CD4-positive, alpha-beta T cell treated with Interferon alpha-2 for 1 hour (primary cell): ENCODE measurements at regions not wholly inside any gene's neighbourhood (a gene's known extent, or its start where the extent isn't known, plus 50 kb on each side); places are given as distances from the start of the nearest gene placed in this dataset.

Source experiments
- DNase-seq, 2 donors: peaks; one replicate each; pipeline ENCODE4 v3.0.0-alpha.2; 2020 to 2022

DNA sequence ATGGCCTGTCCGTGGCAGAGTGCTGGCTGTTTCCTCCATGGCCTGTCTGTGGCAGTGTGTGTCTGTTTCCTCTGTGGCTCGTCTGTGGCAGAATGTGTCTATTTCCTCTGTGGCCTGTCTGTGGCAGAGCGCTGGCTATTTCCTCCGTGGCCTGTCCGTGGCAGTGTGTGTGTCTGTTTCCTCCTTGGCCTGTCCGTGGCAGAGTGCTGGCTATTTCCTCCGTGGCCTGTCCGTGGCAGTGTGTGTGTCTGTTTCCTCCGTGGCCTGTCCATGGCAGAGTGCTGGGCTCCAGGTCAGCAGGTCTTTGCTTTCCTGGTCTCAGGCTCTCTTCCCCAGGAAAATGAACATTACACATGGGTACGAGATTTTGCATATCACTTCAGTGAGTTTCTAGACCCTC lies 138.4 kb upstream of the IPO9 start:
- DNase-seq = no peak

DNA sequence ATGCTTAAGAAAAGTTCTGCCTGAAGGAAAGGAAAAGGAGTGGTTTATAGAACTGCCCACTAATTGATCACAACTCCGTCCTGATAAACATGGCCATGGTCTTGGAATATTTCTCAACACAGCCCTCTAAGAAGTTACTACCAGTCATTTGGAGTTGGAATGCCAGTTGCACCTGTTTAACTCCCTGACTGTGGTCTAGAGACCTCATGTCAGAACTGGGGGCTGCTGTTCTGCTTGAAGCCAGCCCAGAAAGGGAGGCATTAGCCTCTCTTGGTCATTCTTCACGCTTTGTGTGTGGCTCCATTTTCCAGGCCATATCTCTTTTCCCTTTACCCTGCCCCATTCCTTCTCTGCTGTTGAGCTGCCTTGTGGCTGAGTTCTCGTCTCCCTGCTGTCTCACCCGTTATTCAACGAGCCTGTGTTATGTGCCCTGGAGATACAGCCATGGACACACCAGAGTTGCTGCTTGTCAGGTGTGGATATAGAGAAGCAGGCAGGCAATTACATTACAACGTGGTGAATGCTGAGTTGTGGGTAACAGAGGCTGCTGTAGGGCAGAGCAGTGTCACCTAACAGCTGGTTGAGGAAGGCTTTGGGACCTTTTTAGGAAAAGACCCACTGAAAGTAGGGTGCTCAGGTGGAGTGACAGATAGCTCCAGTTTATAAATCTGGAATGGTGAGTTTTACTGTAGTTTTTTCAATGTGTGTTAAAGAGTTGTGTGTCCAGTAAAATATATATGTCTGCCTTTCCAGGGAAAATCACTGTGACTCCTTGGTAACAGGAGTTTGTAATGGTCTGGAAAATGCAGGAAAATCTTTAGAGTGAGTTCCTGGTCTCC lies 137.0 kb upstream of the IPO9 start:
- DNase-seq = no peak

GRCh38 chr1:201692555-201693394 lies 136.2 kb upstream of the IPO9 start:
- DNase-seq = no peak

DNA sequence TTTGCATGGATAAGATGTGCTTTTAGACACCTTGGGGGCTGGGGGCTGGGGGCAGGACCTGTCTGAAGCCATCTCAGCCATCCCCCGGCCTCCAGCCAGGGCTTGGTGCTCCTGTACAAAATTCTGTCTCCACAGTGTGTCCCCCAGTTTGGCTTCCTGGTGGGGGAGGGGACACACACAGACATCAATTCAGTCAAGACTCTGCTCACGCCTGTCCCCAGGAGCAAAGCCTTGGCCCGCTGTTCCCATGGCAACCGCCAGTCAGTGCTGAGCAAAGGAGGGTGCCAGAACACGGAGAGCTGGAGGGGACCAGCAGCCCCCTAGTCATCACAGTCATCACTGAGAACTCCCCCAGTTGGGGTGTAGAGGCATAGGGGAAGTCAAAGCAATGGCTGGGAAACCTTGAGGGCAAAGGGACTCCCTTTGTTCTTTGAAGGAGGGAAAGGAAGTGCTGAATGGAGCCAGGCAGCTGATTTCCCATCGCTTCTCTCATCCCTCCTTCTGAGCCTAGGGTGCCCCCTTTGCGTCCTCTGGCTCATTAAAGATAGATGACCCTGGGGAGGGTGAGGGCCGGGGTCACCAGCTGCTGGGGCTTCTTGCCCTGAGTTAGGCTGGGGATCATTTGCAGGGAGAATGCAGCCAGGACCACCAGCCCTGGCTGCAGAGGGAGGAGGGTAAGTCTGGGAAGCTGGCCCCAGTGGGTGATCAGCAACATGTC lies 134.9 kb upstream of the IPO9 start:
- no peak for DNase-seq

DNA sequence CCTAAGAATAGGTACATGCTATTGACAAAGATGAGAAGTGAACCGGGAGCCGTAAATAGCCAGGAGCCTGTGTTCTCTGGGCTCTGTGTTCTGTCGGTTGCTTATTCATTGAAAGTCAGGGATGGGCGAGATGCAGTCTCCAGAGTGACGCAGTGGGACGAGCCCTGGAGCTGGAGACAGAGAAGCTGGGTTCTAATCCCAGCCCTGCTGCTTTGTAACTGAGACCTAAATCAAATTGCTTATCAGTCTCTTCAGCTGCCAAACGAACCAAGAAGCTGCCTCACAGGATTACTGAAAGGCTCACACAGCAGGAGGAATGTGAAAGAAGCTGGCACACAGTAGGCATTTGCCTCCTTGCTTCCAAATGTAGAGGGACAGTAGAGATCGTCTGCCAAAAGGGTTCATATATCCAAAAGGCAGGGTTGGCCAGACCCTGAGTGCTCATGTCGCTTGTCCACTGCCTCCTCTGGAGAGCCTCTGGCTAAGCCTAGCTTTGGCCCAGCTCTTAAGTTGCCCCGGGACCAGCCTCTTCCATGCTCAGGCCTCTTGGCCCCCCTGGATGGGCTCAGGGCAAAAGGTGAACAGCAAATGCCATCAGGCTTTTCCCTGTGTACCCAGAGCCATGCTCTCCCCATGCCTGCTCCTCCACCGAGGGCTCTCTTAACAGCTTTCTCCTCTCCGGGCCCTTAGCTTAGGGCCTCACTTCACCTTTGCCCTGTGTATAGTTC lies 134.2 kb upstream of the IPO9 start:
- no peak for DNase-seq

GRCh38 chr1:201695607-201696006 lies 133.3 kb upstream of the IPO9 start:
- no peak for DNase-seq

DNA sequence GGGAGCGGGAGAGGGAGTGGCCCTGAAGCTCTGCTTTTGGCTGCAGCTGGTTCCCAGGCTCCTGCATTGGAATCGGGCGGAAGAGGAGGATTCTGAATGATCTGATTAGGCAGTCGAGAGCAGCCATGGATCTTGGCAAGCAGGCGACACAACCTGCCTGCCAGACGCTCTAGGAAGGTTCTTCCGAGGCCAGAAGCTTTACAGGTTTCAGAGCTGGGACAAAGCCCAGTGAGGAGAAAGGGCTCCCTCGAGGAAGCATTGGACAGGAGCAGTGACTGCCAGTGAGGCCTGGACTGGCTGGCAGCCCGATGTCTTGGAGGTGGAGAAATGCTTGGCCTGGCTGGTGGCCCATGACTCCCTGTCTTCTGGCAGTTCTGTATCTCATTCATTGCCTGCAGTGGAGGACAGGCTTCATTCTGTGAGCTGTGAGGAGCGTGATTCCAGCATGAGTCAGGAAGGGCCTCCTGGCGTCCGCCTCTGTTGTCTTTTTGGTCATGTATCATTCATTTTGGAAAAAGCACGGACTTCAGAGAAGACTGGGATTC lies 132.7 kb upstream of the IPO9 start:
- DNase-seq = no peak

- DNase-seq = no peak
Measured at GRCh38 chr1:201697174-201697573, 131.8 kb upstream of the IPO9 start.

- DNase-seq = no peak
Measured at GRCh38 chr1:201701831-201702230, 127.1 kb upstream of the IPO9 start.

GRCh38 chr1:201702936-201703335 lies 126.0 kb upstream of the IPO9 start:
- no peak for DNase-seq

DNA sequence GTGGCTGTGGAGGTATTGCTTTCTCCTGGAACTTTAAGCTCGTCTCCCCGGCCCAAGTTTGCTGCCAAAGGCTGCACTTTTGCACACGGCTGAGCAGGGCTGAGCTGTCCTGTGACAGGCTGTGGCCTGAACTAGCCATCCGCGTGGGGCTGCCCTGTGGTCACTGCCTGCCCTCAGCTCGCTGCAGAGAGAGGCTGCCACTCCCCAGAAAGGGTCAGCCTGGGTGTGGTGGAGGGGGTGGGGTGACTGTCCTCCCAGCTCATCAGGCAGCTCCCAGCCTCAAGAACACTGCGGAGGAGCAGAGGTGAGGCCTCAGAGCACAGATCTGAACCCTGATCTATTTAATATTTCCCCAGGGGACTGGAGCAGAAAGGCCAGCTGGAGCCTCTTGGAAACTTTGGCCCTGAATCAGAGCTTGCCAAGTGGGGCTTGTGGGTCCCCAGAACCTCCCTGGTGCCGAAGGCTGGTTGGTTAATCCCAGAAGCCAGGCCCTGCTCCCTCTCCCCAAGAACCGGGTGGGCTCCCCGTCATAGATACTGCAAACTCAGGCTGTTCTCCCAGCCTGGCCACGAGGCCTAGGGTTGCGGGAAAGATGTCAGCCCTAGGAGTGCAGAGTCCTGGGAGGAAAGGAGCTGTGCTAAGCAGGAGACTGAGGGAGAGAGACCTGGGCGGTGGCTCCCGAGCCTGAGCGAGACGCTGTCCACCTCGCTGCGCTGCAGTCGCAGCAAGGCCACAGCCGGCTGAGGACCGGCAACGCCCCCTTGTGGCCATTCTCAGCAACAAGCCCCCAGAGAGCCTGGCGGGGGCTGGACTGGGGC lies 125.1 kb upstream of the IPO9 start:
- peak; percentile 49 to 51 for DNase-seq

DNA sequence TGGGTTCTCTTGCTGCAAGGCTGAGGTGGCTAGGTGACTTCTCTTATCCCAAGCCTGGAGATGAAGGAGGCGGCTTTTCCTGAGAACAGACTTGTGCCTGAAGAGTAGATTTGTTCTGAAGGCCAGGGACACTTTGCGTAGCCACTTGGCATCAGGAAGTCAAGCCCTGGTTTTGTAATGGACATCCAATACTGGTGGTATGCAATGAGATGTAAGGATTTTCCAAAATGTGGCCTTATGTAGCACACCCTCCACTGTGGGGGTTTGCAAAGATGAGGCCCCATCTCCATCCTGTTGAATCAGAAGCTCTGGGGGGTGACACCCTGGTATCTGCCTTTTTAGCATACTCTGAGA lies 124.5 kb upstream of the IPO9 start:
- DNase-seq = no peak

DNA sequence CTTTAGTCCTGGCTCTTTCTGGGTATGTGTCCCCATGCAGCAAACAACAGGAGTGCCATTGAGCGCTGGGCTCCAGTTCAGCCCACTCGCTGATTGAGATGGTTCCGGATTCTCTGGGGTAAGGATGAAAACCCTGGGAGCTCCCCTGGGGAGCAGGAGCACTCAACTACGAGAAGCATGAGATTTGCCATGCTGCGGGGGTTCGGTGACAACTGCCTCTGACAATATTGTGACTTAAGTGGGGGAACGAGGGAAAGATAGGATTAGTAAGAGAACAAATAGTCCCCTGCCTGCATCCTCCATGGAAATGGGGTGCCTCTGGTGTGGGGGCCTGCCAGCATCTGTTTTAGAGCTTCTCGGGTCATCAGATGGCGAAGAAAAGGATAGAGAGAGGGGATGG lies 123.6 kb upstream of the IPO9 start:
- DNase-seq = no peak

DNA sequence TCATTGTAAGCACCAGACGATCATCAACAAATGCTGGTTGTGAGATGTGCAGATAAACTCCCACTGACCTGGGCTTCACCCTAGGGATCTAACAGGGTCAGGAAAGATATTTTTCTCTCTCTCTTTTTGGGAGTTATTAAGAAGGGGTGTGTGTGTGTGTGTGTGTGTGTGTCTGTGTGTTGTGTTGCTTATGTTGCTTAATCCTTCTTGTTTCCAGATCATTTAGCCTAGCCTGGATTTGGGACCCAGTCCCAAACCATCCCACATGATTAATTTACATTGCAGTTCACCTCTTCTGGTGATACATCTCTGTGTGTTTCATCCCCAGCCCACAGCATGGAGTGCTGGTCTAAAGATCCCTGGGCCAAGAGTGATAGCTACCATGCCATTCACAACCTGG lies 122.8 kb upstream of the IPO9 start:
- no peak for DNase-seq

DNA sequence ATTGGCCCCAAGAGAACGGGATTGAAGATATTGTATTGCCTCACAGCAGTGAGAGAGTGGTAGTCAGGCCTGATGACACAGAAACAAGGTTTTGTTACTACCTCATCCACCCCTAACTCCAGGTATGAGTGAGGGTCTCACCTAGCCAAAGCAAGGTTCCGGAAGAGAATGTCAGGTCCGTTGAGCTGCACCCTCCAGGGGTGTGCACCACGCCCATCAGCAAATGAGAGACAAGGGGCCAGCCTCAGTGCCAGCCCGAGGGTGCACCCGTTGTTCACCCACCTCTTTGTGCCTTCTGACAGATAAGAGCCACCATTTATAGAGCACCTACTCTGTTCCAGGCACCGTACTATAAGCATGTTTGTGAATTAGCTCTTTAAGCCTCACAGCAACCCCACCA lies 121.9 kb upstream of the IPO9 start:
- DNase-seq = no peak

- DNase-seq = no peak
Measured at GRCh38 chr1:201707656-201708055, 121.3 kb upstream of the IPO9 start.

GRCh38 chr1:201708085-201708512 lies 120.9 kb upstream of the IPO9 start:
- DNase-seq = no peak

DNA sequence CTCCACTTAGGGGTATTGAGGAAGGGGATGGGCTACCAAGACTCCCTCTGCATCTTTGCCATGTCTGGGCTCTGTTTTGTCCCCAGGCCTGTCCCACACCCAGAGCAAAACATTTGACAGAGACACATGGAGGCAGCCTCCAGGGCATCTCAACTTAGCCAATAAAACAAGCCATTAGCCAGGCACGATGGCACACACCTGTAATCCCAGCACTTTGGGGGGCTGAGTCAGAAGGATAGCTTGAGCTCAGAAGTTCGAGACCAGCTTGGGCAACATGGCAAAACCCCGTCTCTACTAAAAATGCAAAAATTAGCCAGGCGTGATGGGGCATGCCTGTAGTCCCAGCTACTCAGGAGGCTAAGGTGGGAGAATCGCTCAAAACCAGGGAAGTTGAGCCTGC lies 120.3 kb upstream of the IPO9 start:
- no peak for DNase-seq

GRCh38 chr1:201709564-201710295 lies 119.2 kb upstream of the IPO9 start:
- DNase-seq = peak; percentile 47 to 50

DNA sequence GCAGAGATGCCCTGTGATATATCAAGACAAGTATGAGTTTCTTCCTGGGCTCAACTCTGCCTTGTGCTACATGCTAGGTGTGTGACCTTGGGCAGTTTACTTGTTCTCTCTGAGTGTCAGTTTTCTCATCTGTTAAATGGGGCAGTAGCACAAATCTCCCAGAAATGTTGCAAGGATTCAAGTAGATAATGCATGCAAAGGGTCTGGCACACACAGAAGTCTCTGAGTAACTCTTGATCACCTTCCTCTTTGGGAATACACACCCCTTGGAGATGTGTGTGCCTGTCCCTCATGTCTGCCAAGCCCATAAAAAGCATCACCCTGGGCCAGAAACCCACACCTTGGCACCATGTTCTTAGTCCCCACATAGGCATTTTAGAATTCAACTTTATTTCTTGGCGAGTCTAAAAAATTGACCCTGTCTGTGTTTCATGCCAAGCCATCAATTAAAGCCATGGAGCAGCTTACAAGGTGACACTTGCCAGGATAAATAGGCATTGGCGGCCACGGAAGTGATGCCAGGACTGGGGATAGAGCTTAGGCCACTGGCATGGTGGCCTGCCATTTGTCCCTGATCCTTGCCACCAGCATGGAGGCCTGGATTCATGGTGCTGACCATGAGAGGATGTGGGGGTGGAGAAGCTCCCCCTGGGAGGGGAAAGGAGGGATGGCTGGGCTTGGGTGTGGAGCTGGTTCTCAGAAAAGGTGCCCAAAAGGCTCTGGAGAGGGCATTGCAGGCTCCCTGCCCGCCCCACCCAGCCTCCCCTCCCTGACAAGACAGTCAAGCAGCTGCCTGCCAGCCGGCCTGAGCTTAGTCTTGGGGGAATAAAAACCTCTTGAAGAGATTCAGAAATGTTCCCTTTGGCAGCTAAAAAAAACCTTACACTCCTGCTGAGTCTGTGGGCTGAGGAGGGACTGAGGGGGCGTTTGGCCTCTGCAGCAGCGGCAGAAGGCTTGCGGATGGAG lies 118.0 kb upstream of the IPO9 start:
- DNase-seq = no peak
